Ishikawa (cell line): ENCODE measurements at regions not wholly inside any gene's neighbourhood (a gene's known extent, or its start where the extent isn't known, plus 50 kb on each side); places are given as distances from the start of the nearest gene placed in this dataset.

Source experiments
- CEBPB ChIP-seq: IDR thresholded peaks from 2 replicates; pipeline ENCODE4 v1.6.1; 2012
- CREB1 ChIP-seq: IDR thresholded peaks from 2 replicates; pipeline ENCODE4 v1.6.1; 2012; ENCODE audit warnings: low read depth
- EGR1 ChIP-seq: IDR thresholded peaks from 2 replicates; pipeline ENCODE4 v1.6.1; 2012
- EP300 ChIP-seq: IDR thresholded peaks from 2 replicates; pipeline ENCODE4 v1.6.1; 2012; ENCODE audit warnings: borderline replicate concordance
- FOXM1 ChIP-seq: IDR thresholded peaks from 2 replicates; pipeline ENCODE4 v1.6.1; 2012; ENCODE audit warnings: low read depth, borderline replicate concordance
- MAX ChIP-seq: IDR thresholded peaks from 2 replicates; pipeline ENCODE4 v1.6.1; 2012
- NFIC ChIP-seq: IDR thresholded peaks from 2 replicates; pipeline ENCODE4 v1.6.1; 2012
- RAD21 ChIP-seq: IDR thresholded peaks from 2 replicates; pipeline ENCODE4 v1.6.1; 2012; ENCODE audit warnings: low read depth
- REST ChIP-seq: IDR thresholded peaks from 2 replicates; pipeline ENCODE4 v1.6.1; 2012; ENCODE audit warnings: low read depth, mild to moderate bottlenecking
- TAF1 ChIP-seq: IDR thresholded peaks from 2 replicates; pipeline ENCODE4 v1.6.1; 2012; ENCODE audit warnings: low read depth, mild to moderate bottlenecking
- TCF12 ChIP-seq: IDR thresholded peaks from 2 replicates; pipeline ENCODE4 v1.6.1; 2012; ENCODE audit warnings: low read depth
- TEAD4 ChIP-seq: IDR thresholded peaks from 2 replicates; pipeline ENCODE4 v1.6.1; 2012
- USF1 ChIP-seq: IDR thresholded peaks from 2 replicates; pipeline ENCODE4 v1.6.1; 2012
- YY1 ChIP-seq: IDR thresholded peaks from 2 replicates; pipeline ENCODE4 v1.6.1; 2012; ENCODE audit warnings: low read depth
- ZBTB7A ChIP-seq: IDR thresholded peaks from 2 replicates; pipeline ENCODE4 v1.6.1; 2012; ENCODE audit warnings: low read depth

DNA sequence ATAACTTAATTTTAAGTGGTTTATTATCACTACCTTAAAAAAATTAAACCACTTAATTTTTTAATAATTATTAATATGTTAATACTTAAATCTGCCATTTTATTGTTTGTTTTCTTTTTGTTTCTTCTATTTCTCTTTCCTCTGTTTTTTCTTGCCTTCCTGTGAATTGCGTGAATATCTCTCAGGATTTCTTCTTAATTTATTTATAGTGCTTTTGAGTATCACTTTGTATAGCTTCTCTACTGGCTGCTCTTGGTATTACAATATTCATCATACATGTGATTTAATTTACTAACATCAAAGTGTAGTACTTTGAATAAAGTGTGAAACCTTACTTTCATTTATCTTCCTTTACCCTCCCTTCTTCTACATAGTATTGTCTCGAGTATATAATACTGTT lies 349.5 kb upstream of the CPXCR1 start:
- TF ChIP-seq RAD21: no peak
- TF ChIP-seq EP300: no peak

DNA sequence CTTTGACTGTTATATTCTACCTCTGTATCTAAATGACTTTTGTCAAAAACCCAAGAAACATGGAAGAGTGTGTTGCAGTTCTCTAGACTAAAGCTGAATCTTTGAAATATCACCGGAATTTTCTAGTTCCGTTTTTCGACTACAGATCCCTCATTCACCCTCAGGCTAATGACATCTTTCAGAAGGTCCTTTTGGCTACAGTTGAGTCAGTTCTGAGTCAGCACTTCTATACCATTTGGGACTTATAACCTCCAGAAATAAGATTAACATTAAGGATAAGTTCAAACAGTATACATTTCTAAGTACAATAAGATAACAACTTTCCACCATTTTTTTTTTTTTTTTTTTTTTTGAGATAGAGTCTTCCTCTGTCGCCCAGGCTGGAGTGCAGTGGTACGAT lies 331.0 kb upstream of the CPXCR1 start:
- TF ChIP-seq RAD21 (no peak), CREB1 (no peak), EP300 (no peak), MAX (no peak), YY1 (no peak), TCF12 (no peak), CEBPB (no peak), USF1 (no peak), ZBTB7A (no peak)

GRCh38 chrX:88416965-88417364 lies 330.1 kb upstream of the CPXCR1 start:
- TF ChIP-seq FOXM1 (no peak), EGR1 (no peak)

DNA sequence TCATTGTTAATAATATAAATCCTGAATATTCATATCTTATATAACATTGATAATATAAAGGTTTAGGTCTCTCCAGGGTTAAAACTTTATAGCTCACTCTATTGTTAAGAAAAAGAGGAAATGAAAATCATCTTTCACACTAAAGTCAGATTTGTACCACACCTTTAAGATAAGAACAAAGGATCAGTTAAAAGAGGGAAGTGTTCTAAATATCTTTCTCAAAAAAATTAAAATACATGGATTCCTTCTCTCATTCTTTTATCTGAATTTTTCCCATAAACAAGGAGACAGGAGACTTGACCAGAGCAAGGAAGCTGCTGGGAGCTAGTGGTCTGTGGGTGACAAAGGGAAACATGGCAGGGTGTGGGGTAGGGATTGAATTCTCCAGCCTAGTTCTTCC lies 323.0 kb upstream of the CPXCR1 start:
- no peak for TF ChIP-seq USF1
- no peak for TF ChIP-seq EGR1
- TF ChIP-seq TCF12: no peak
- TF ChIP-seq YY1: no peak
- TF ChIP-seq TAF1: no peak
- TF ChIP-seq ZBTB7A: no peak
- no peak for TF ChIP-seq EP300
- no peak for TF ChIP-seq MAX
- no peak for TF ChIP-seq NFIC
- no peak for TF ChIP-seq FOXM1
- no peak for TF ChIP-seq RAD21
- no peak for TF ChIP-seq CEBPB
- TF ChIP-seq CREB1: no peak
- no peak for TF ChIP-seq REST
- TF ChIP-seq TEAD4: no peak

DNA sequence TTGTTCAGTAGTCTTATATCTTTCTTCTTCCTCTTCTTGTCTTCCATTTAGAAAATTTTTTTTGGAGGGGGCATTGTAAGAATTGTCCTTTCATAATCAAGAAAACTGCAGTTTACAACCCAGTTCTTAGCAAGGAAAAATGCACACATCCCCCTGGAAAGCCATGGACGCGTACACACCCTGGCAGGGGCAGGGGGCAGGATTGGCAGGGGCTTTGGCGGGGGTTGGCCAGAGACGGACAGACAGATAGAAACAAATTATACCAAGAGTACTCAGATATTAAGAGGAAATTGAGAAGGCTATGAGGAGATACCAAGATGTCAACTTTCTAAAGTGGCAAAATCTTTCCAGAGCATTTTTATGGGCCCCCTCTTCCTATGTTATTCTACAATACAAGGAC lies 322.5 kb upstream of the CPXCR1 start:
- TF ChIP-seq FOXM1 (no peak), YY1 (no peak), USF1 (no peak), CREB1 (no peak), RAD21 (no peak), ZBTB7A (no peak), CEBPB (no peak), TCF12 (no peak), MAX (no peak), TEAD4 (no peak), REST (no peak), TAF1 (no peak), EP300 (no peak), EGR1 (no peak), NFIC (no peak)

DNA sequence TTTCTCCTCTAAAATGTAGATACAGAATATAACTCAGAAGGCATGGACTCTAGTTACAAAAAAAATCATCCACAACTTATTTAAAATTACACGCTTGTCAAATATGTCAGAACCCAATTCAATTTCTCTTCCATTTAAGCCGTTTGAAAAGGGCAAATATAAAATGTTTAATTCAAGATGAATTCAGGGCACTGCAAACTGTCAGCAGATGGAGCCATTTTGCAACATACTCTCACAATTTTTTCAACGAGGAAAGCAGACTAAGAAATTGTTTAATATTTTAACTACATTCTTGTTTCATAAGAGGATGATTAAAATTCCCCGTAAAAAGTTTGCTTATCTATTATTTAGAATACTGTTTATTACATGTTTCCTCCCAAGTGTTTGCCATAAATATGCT lies 321.3 kb upstream of the CPXCR1 start:
- no peak for TF ChIP-seq TAF1
- TF ChIP-seq TCF12: no peak
- no peak for TF ChIP-seq EGR1
- TF ChIP-seq TEAD4: no peak
- TF ChIP-seq EP300: no peak
- peak; percentile 23; the same call in 1 of the 2 replicates for TF ChIP-seq RAD21
- no peak for TF ChIP-seq ZBTB7A
